ENCODE measurements at regions not wholly inside any gene's neighbourhood (a gene's known extent, or its start where the extent isn't known, plus 50 kb on each side); places are given as distances from the start of the nearest gene placed in this dataset.

DNA sequence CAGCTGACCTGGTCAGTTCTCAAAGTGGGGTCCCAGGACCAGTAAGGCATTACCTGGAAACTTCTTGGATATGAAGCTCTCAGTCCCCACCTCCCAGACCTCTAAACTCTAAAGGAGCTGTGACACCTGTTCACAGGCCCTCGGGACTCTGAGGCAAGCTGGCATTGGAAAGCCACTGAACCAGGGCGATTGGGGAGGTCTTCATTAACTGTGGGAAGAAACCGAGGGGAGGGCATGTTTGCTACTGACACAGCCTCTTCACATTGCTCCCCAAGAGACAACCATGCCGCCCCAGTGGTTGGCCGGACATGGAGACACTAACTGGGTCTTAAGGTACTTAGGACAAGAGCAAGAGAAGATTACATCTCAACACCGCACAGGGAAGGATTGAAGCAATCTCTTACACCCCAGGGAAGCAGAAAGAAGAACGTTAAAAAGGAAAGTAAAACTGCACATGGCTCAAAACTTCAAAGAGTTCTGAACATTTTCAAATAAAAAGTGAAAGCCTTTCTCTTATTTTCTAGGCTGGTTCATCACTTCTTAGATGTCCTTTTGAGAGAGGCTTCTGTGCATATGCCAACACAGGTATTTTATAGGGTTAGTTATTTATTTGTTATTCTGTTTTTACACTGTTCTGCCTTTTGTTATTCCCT lies 210.0 kb upstream of the CST7 start:
- TF ChIP-seq EP300 (IDR thresholded peaks at IDR 0.05) (no peak), POLR2A (IDR thresholded peaks at IDR 0.05) (no peak)

Data from ovary (tissue), 1 donor.